ENCODE measurements at regions not wholly inside any gene's neighbourhood (a gene's known extent, or its start where the extent isn't known, plus 50 kb on each side); places are given as distances from the start of the nearest gene placed in this dataset.

- TF ChIP-seq CTCF (IDR thresholded peaks at IDR 0.05), result no peak
- TF ChIP-seq POLR2A (IDR thresholded peaks at IDR 0.05), result no peak
Observed at GRCh38 chr14:87725318-87725717, 267.7 kb downstream of the GALC start.

Data from adrenal gland (tissue), 5 donors.